SK-N-SH (cell line): ENCODE measurements at regions not wholly inside any gene's neighbourhood (a gene's known extent, or its start where the extent isn't known, plus 50 kb on each side); places are given as distances from the start of the nearest gene placed in this dataset.

Experiments
- CTCF ChIA-PET: fragments of 300-600, 350-600 bp; formaldehyde crosslinking; extraction: SDS; loops from one replicate; lab custom pipeline; 2021; lab: Yijun Ruan, JAX
- POLR2A ChIA-PET: fragments of 350-600 bp; sonication (Branson Sonifier 250); formaldehyde crosslinking; extraction: SDS; loops from one replicate; lab custom pipeline; 2020; ENCODE audit warnings: antibody characterized with exemption, inconsistent platforms; lab: Yijun Ruan, JAX
- DNase-seq: peaks from one replicate; pipeline ENCODE4 v3.0.0; 2012
- H2AFZ ChIP-seq: fragments of 200-600 bp; sonication (generic); 2 replicates; pipeline ENCODE4 v1.8.1; 2016; ENCODE audit warnings: antibody characterized with exemption, mild to moderate bottlenecking, low read depth
- H3F3A ChIP-seq: fragments of 200-600 bp; sonication (generic); replicated peaks from 2 replicates; pipeline ENCODE3; 2016; ENCODE audit warnings: antibody characterized with exemption, mild to moderate bottlenecking; ENCODE audit not compliant: insufficient read depth
- H3K27ac ChIP-seq, 2 experiments: fragments of 200-500 bp in 1 of 2; fragments of 200-600 bp in 1 of 2; sonication (Bioruptor generic) in 1 of 2; sonication (generic), shearing (Covaris generic) in 1 of 2; 2 replicates each; pipeline versions ENCODE4 v1.5.1 to v1.6.1; 2014 to 2016; ENCODE audit warnings: low read depth in 2 of 2, inconsistent platforms in 1 of 2, low read length in 1 of 2, mild to moderate bottlenecking in 1 of 2, mixed read lengths in 1 of 2
- H3K27me3 ChIP-seq: fragments of 200-600 bp; sonication (generic), shearing (Covaris generic); 2 replicates; pipeline ENCODE4 v1.6.1; 2016; ENCODE audit warnings: mixed run types; ENCODE audit not compliant: insufficient read depth
- H3K36me3 ChIP-seq, 2 experiments: fragments of 200-500 bp in 1 of 2; fragments of 200-600 bp in 1 of 2; sonication (Bioruptor generic) in 1 of 2; sonication (generic) in 1 of 2; replicated peaks in 1 of 2; 2 replicates each; pipeline versions ENCODE3 to v1.5.1; 2014 to 2016; ENCODE audit warnings: low read length in 1 of 2, mild to moderate bottlenecking in 1 of 2; ENCODE audit not compliant: insufficient read depth in 2 of 2, control insufficient read depth in 1 of 2
- H3K4me1 ChIP-seq, 2 experiments: fragments of 200-500 bp in 1 of 2; fragments of 200-600 bp in 1 of 2; sonication (Bioruptor generic) in 1 of 2; sonication (generic), shearing (Covaris generic) in 1 of 2; 2 replicates each; pipeline versions ENCODE4 v1.5.1 to v1.6.1; 2014 to 2016; ENCODE audit warnings: low read depth in 1 of 2, low read length in 1 of 2, mixed run types in 1 of 2; ENCODE audit not compliant: insufficient read depth in 2 of 2, control insufficient read depth in 1 of 2
- H3K4me2 ChIP-seq: fragments of 200-600 bp; sonication (generic), shearing (Covaris generic); 2 replicates; pipeline ENCODE4 v1.6.1; 2017; ENCODE audit warnings: mixed run types
- H3K4me3 ChIP-seq, 2 experiments: fragments of 200-500 bp in 1 of 2; fragments of 200-600 bp in 1 of 2; sonication (Bioruptor generic) in 1 of 2; sonication (generic), shearing (Covaris generic) in 1 of 2; 2 replicates each; pipeline versions ENCODE4 v1.5.1 to v1.8.1; 2014 to 2016; ENCODE audit warnings: low read depth in 2 of 2, inconsistent platforms in 1 of 2, low read length in 1 of 2, mild to moderate bottlenecking in 1 of 2, mixed read lengths in 1 of 2, moderate library complexity in 1 of 2
- H3K79me2 ChIP-seq: fragments of 200-600 bp; sonication (generic); 2 replicates; pipeline ENCODE4 v1.8.1; 2017; ENCODE audit warnings: mild to moderate bottlenecking; ENCODE audit not compliant: insufficient read depth
- H3K9ac ChIP-seq: fragments of 200-600 bp; sonication (generic); 2 replicates; pipeline ENCODE4 v1.6.1; 2017; ENCODE audit warnings: mixed run types
- H3K9me2 ChIP-seq: fragments of 200-600 bp; sonication (generic); 2 replicates; pipeline ENCODE4 v1.6.1; 2017; ENCODE audit warnings: mixed run types
- H3K9me3 ChIP-seq: fragments of 200-600 bp; sonication (generic); 2 replicates; pipeline ENCODE4 v1.6.1; 2017; ENCODE audit warnings: mixed run types, mild to moderate bottlenecking, moderate library complexity
- H4K20me1 ChIP-seq: fragments of 200-600 bp; sonication (generic); 2 replicates; pipeline ENCODE4 v1.6.1; 2017; ENCODE audit warnings: mild to moderate bottlenecking, mixed run types; ENCODE audit not compliant: insufficient read depth
- CTCF ChIP-seq: fragments of 200-600 bp; sonication (generic); IDR thresholded peaks from 2 replicates; pipeline ENCODE4 v1.6.1; 2017; ENCODE audit warnings: antibody characterized with exemption, mild to moderate bottlenecking, moderate library complexity
- FOXJ3 ChIP-seq: sonication (generic); formaldehyde crosslinking; IDR thresholded peaks from 2 replicates; pipeline ENCODE4 v1.5.1; 2020; ENCODE audit warnings: mild to moderate bottlenecking, missing genetic modification reagents
- GABPA ChIP-seq: IDR thresholded peaks from 2 replicates; pipeline ENCODE4 v1.4.0; 2012; ENCODE audit warnings: low read depth, mild to moderate bottlenecking
- IRF3 ChIP-seq: fragments of 150-350 bp; IDR thresholded peaks from 2 replicates; pipeline ENCODE4 v1.6.1; 2016; ENCODE audit warnings: mild to moderate bottlenecking, low read depth, low read length
- JUND ChIP-seq: IDR thresholded peaks from 2 replicates; pipeline ENCODE4 v1.4.0; 2012
- MAX ChIP-seq: IDR thresholded peaks from 2 replicates; pipeline ENCODE4 v1.4.0; 2012; ENCODE audit warnings: low read depth
- MXI1 ChIP-seq: IDR thresholded peaks from 2 replicates; pipeline ENCODE4 v1.6.1; 2012; ENCODE audit warnings: mild to moderate bottlenecking, low read depth, low read length, improper control_type of control experiment
- NFIC ChIP-seq: IDR thresholded peaks from 2 replicates; pipeline ENCODE4 v1.4.0; 2012; ENCODE audit warnings: borderline replicate concordance
- NRF1 ChIP-seq: IDR thresholded peaks from 2 replicates; pipeline ENCODE4 v1.6.1; 2012; ENCODE audit warnings: low read depth, mild to moderate bottlenecking, low read length
- POLR2AphosphoS5 ChIP-seq: IDR thresholded peaks from 2 replicates; pipeline ENCODE4 v1.6.1; 2012; ENCODE audit warnings: low read depth, low read length
- RAD21 ChIP-seq: IDR thresholded peaks from 2 replicates; pipeline ENCODE4 v1.6.1; 2012; ENCODE audit warnings: mild to moderate bottlenecking, low read length
- USF1 ChIP-seq: IDR thresholded peaks from 2 replicates; pipeline ENCODE4 v1.4.0; 2012; ENCODE audit warnings: low read depth, borderline replicate concordance
- YY1 ChIP-seq: IDR thresholded peaks from 2 replicates; pipeline ENCODE4 v1.4.0; 2012; ENCODE audit warnings: low read depth, mild to moderate bottlenecking
- ZBTB33 ChIP-seq: IDR thresholded peaks from 2 replicates; pipeline ENCODE4 v1.4.0; 2012; ENCODE audit warnings: low read depth, borderline replicate concordance
- WGBS: methylation state at CpG from one replicate; pipeline ENCODE4 v1.1.6; 2017; ENCODE audit warnings: low lambda C conversion rate; 5-methylcytosine and 5-hydroxymethylcytosine counted together

- Histone ChIP-seq H3K9me2 (0 out of 2 replicates have a peak, but pooled peaks cover 3% of the 10 kb centered on the region), H4K20me1 (no peaks in the 10 kb centered on the region), H3F3A (peaks cover 7% of the 10 kb centered on the region), H3K9ac (no peak overlapping the region), H3K4me1 (no peaks in the 10 kb centered on the region; a peak in 1 of 4 replicates), H3K4me3 (no peak overlapping the region), H3K4me2 (no peak overlapping the region), H3K9me3 (no peaks in the 10 kb centered on the region), H3K27ac (no peak overlapping the region), H3K79me2 (no peaks in the 10 kb centered on the region), H2AFZ (no peak overlapping the region), H3K36me3 (no peaks in the 10 kb centered on the region), H3K27me3 (no peaks in the 10 kb centered on the region)
- ChIA-PET POLR2A (no interaction called here), CTCF (no interaction called here)
- 94% methylated on average over 5 of the region's 5 CpGs for WGBS
- DNase-seq, result no peak
- TF ChIP-seq MXI1 (no peak), NRF1 (no peak)
Measured at GRCh38 chr2:145168091-145168490, 648.2 kb upstream of the ZEB2 start.

GRCh38 chr2:145166731-145167302 lies 646.9 kb upstream of the ZEB2 start:
- DNase-seq, result no peak
- Histone ChIP-seq H3F3A (peaks cover 7% of the 10 kb centered on the region), H3K27me3 (no peaks in the 10 kb centered on the region), H3K36me3 (no peaks in the 10 kb centered on the region), H4K20me1 (no peaks in the 10 kb centered on the region), H2AFZ (0 out of 2 replicates have a peak overlapping the region, but pooled peaks have one; percentile 23), H3K79me2 (no peaks in the 10 kb centered on the region), H3K4me3 (no peak overlapping the region), H3K4me2 (no peak overlapping the region), H3K27ac (no peak overlapping the region), H3K4me1 (no peaks in the 10 kb centered on the region; a peak in 1 of 4 replicates), H3K9me3 (no peaks in the 10 kb centered on the region), H3K9ac (no peak overlapping the region), H3K9me2 (0 out of 2 replicates have a peak, but pooled peaks cover 3% of the 10 kb centered on the region)
- POLR2A ChIA-PET, result no interaction called here
- TF ChIP-seq MAX (no peak), ZBTB33 (no peak), RAD21 (no peak), FOXJ3 (CRISPR knock-in tag) (no peak), IRF3 (no peak), NFIC (no peak), GABPA (no peak), POLR2AphosphoS5 (no peak), JUND (no peak), CTCF (no peak), YY1 (no peak), USF1 (no peak)
- CTCF ChIA-PET, result no interaction called here
